ENCODE measurements at regions not wholly inside any gene's neighbourhood (a gene's known extent, or its start where the extent isn't known, plus 50 kb on each side); places are given as distances from the start of the nearest gene placed in this dataset.
"Not testable (repeated sequence)": the region's sequence is repeated elsewhere in the genome, so short reads cannot be mapped to it uniquely, and the experiment has no call there.

DNA sequence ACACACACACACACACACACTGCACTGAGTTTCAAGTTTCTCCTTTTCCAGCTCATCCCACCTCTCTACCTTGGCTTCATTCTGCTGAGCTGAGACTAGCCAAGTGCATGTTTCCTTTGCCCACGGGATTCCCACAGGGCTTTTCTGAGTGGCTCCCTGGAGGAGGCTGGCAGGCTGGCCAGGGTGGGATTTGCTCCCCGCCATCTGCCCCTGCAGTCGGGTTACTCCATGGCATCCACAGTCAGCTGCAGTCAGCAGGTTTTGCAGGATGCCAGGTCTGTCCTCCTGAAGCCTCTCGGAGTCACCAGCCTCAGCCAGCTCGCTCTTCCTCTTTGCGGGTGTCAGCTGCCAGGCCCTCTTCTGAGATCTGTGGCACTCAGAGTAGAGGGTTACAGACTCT, 783.7 kb upstream of the SOX11 start:
- no peak for DNase-seq (ENCODE audit: low read depth, low spot score)
- H3K4me3 ChIP-seq (ENCODE audit: low read length) = no peak overlapping the region

- no peak overlapping the region for H3K4me3 ChIP-seq (ENCODE audit: low read length)
- DNase-seq (ENCODE audit: low read depth, low spot score) = no peak
These were observed 782.7 kb upstream of the SOX11 start for GRCh38 chr2:4909346-4910009.

GRCh38 chr2:4914036-4914435, 778.1 kb upstream of the SOX11 start:
- no peak for DNase-seq (ENCODE audit: low read depth, low spot score)
- H3K4me3 ChIP-seq (ENCODE audit: low read length) = no peak overlapping the region

DNA sequence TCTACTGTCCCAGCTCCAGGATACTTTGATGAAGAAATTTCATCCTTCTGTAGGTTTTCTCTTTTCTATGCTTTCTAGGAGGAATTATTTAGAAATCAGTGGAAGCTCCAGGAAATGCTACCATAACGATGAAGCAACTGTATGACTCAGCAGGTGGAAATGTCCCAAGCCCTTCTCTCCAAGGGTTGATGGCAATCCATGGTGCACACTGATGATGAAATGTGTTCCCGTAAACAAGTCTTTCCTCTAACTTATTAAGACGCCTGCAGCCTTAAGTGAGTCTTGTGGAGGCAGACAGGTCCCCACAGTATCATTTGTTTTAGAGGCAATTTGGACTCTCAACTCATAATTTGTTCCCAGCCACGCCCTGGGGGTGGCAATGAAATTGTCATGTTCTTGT, 777.6 kb upstream of the SOX11 start:
- DNase-seq (ENCODE audit: low read depth, low spot score) = no peak
- H3K4me3 ChIP-seq (ENCODE audit: low read length) = no peak overlapping the region

DNA sequence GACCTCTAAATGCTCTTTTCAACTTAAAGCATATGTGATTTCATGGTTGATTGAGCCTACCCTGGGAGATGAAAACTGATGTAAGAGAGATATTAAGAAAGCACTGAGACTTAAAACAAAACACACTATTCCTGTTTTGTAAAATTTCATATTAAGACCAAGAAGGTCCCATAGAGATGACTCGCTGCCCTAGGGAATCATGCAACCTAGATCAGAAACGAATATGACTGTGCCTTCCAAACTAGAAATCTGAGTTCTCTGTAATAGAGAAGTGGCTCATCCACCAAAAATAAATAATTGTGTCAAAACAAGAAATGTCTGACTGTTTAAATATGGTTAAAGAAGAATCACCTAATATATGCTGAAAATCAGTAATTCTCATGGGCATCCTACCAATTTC, 776.8 kb upstream of the SOX11 start:
- DNase-seq (ENCODE audit: low read depth, low spot score) = no peak
- no peak overlapping the region for H3K4me3 ChIP-seq (ENCODE audit: low read length)

GRCh38 chr2:4916094-4916493, 776.1 kb upstream of the SOX11 start:
- H3K4me3 ChIP-seq (ENCODE audit: low read length) = no peak overlapping the region
- no peak for DNase-seq (ENCODE audit: low read depth, low spot score)

GRCh38 chr2:4930704-4931103, 761.5 kb upstream of the SOX11 start:
- no peak for DNase-seq (ENCODE audit: low read depth, low spot score)
- no peak overlapping the region for H3K4me3 ChIP-seq (ENCODE audit: low read length)

- H3K4me3 ChIP-seq (ENCODE audit: low read length) = no peak overlapping the region
- DNase-seq (ENCODE audit: low read depth, low spot score) = no peak
These were observed 760.3 kb upstream of the SOX11 start for GRCh38 chr2:4931721-4932365.

GRCh38 chr2:4935291-4935690, 756.9 kb upstream of the SOX11 start:
- DNase-seq (ENCODE audit: low read depth, low spot score); H3K4me3 ChIP-seq (ENCODE audit: low read length): not testable (repeated sequence)

GRCh38 chr2:4937550-4937949, 754.6 kb upstream of the SOX11 start:
- no peak for DNase-seq (ENCODE audit: low read depth, low spot score)

DNA sequence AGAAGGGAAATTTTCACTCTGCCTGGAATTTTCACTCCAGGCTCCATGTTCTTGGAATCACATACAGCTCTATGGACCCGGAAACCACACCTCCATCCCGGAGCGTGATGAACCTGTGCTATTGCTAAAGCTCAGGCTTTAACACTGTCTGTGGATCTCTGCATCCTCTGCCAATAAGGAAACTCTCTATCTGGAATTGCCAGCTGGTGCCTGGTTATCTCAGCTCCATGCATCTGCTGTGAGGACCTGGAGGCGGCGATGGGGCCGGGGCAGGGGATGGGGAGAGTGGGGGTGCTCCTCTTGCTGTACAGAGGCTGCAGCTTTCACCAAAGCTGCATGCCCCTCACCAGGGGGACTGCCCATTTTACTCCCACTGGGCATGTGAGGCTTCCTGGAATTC, 754.0 kb upstream of the SOX11 start:
- DNase-seq (ENCODE audit: low read depth, low spot score) = no peak
- no peak overlapping the region for H3K4me3 ChIP-seq (ENCODE audit: low read length)

More at GRCh38 chr2:4937550-4937949, 754.6 kb upstream of the SOX11 start:
- H3K4me3 ChIP-seq (ENCODE audit: low read length) = no peak overlapping the region

- H3K4me3 ChIP-seq (ENCODE audit: low read length) = no peak overlapping the region
- DNase-seq (ENCODE audit: low read depth, low spot score) = no peak
These were observed 749.7 kb upstream of the SOX11 start for GRCh38 chr2:4942441-4942840.

DNA sequence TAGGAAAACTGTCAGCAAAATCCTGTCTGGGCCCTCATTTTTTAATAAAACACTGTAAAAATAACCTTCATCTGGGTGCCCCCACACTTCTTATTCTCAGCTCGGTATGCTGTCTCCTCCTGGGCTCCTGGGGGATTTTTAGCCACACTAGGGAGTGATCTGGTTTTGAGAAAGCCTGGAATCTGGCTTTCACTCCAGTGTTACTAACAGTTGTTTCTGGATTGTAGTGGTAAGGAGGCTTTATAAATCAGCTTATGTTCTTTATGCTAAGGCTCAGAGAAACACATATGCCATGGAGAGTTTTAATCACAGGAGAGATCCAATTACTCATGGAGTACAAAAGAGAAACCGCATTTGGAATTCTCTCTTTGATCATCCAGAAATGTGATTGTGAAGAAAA, 744.3 kb upstream of the SOX11 start:
- DNase-seq (ENCODE audit: low read depth, low spot score) = no peak
- H3K4me3 ChIP-seq (ENCODE audit: low read length) = no peak overlapping the region

- no peak overlapping the region for H3K4me3 ChIP-seq (ENCODE audit: low read length)
- DNase-seq (ENCODE audit: low read depth, low spot score) = no peak
These were observed 740.8 kb upstream of the SOX11 start for GRCh38 chr2:4951368-4951767.

DNA sequence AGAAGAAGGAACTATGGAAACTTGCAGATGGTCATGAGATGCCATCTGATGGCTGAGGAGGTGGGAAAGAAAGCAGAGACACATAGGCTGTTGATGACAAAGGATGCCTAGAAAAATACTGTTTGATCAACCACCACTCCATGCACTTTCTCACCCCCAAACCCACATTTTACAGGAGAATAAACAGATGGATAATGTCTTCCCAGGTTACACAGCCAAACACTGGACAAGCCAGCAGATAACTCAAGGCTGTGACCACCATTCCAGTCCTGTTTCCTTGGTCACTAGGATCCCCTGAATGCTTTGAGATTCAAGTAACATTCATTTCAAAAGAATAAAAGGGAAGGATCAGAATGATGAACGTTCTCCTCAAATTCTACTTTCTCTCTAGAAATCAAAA, 733.0 kb upstream of the SOX11 start:
- H3K4me3 ChIP-seq (ENCODE audit: low read length) = no peak overlapping the region

DNA sequence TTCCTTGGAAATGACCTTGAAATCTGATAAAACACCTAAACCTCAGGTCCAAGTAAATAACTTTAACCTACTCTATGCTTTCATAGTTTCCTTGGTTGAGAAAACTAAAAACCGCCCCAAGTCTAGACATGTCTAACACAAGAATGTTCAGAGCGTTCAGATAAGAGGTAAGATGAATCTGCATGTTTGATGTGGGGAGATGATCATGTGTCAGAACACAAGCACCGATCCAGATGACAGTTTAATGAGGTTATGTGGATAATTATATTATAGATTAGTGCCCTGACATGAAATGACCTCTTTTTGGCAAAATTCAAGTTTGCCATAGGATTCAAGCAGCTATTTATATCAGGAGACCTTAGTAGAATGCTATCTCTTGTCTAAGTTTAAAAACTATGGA, 729.8 kb upstream of the SOX11 start:
- H3K4me3 ChIP-seq (ENCODE audit: low read length) = no peak overlapping the region
- no peak for DNase-seq (ENCODE audit: low read depth, low spot score)

More for the DNA sequence above, 733.0 kb upstream of the SOX11 start:
- no peak for DNase-seq (ENCODE audit: low read depth, low spot score)

DNA sequence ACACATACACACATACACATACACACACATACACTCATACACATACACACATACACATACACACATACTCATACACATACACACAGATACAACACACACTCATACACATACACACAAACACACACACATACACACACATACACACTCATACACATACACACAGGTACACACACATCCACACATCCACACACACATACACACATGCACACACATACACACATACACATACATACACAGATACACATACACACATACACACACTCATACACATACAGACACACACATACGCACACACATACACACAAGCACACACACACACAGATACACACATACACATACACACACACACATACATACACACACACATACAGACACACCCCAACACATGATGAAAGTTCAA, 729.1 kb upstream of the SOX11 start:
- DNase-seq (ENCODE audit: low read depth, low spot score) = no peak

GRCh38 chr2:4964001-4964540, 728.1 kb upstream of the SOX11 start:
- no peak for DNase-seq (ENCODE audit: low read depth, low spot score)

More for the DNA sequence above, 729.1 kb upstream of the SOX11 start:
- H3K4me3 ChIP-seq (ENCODE audit: low read length) = no peak overlapping the region

GRCh38 chr2:4964579-4964978, 727.6 kb upstream of the SOX11 start:
- DNase-seq (ENCODE audit: low read depth, low spot score) = no peak
- no peak overlapping the region for H3K4me3 ChIP-seq (ENCODE audit: low read length)

More at GRCh38 chr2:4964001-4964540, 728.1 kb upstream of the SOX11 start:
- H3K4me3 ChIP-seq (ENCODE audit: low read length) = no peak overlapping the region

DNA sequence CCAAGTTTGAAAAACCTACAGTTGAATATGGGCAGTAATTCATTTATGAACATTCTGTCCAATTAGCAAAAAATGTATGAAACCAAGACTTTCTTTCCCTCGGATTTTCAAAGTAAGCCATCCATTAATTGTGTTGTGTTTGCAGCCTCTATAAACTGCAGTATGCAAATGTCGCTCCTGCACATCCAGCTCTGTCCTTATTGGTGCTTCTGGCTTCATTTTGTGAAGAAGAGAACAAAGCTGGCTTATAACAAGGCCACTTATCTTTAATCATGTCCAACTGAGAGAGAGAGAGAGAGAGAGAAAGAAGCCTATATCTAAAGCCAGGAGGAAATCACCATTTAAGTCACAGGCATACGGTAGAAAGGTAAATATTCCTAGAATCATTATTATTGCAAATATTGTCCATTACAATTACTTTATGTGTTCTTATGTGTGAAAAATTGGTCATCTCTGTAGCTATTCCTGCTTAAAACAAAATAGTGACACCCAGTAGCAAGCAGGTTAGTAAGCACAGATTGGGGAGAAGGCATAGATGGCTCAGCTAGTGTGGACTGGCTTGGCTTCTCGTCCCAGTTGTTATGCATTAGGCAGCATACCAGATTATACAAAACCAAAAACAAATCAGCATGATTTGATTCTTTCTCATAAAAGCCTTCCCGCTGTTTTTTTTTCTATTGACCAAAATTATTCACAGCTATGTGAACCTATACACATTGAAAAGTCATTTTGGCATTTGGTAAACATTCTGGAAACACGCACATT, 726.4 kb upstream of the SOX11 start:
- DNase-seq (ENCODE audit: low read depth, low spot score) = no peak

More for the DNA sequence above, 726.4 kb upstream of the SOX11 start:
- no peak overlapping the region for H3K4me3 ChIP-seq (ENCODE audit: low read length)

All from Jurkat, Clone E6-1 (cell line).